GM19438 (cell line): ENCODE measurements at regions not wholly inside any gene's neighbourhood (a gene's known extent, or its start where the extent isn't known, plus 50 kb on each side); places are given as distances from the start of the nearest gene placed in this dataset.
"Not testable (repeated sequence)": the region's sequence is repeated elsewhere in the genome, so short reads cannot be mapped to it uniquely, and the experiment has no call there.

Source experiments
- ATAC-seq: cut with Tn5 transposase; IDR thresholded peaks from one replicate; pipeline ENCODE4 v1.9.1; 2021; ENCODE audit warnings: low read depth; ENCODE audit not compliant: unreplicated experiment

DNA sequence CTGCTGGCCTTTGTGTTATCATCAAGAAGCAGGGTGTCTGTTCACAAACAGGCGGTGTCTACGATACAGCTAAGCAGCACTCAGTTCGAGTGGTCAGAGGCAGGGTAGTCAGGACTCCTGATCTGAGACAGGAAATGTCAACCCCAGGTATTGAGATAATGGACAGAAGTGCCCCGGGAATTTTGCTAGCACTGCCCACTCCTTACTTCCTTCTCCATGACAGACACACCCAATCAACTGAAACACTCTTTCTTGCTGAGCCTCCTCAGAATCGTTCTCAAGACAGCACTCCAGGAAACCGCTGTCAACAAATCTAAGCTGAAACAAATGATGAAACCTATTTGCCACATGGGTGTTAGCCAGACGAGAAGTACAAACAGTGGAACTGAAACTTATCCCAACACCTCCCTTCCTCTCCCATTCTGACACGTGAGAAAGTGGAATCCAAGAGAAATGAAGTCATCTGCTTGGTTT is 109.3 kb downstream of the GTF2IRD2B start:
- not testable (repeated sequence) for ATAC-seq

GRCh38 chr7:75205367-75206085 is 113.1 kb downstream of the GTF2IRD2B start:
- ATAC-seq, result not testable (repeated sequence)

GRCh38 chr7:75215460-75215859 is 123.1 kb downstream of the GTF2IRD2B start:
- ATAC-seq, result not testable (repeated sequence)

DNA sequence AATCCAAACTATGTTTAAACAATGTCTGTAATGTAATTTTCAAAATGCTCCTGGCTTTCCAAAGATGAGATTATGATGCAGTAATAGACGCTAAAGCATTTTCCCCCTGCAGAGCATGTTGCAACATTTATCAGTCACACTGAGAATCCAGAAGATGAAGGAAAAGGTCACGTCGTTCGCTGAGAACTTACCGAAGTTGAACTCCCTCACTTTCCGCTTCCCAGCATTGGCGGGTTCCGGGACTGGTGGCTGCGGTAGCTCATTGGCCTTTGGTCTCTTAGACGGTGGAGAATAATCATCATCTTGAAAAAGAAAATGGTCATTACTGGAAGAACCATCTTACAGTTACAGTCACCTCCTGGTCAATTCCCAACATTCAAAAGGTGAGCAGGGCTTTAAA is 124.6 kb downstream of the GTF2IRD2B start:
- not testable (repeated sequence) for ATAC-seq

DNA sequence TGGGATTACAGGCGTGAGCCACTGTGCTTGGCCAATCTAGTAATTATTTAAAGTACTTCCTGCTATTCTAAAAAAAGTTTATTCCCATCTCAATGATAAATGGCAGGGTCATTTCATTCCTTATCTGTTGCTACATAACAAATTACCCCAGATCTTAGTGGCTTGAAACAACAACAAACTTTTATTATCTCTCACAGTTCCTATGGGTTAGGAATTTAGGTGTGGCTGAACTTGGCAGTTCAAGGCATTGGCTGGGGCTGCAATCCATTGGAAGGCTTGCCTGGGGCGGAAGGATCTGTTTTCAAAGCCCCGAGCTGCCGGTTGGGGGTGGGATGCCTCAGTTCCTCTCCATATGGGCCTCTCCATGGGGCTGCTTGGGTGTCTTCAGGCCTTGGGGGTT is 133.7 kb downstream of the GTF2IRD2B start:
- not testable (repeated sequence) for ATAC-seq

DNA sequence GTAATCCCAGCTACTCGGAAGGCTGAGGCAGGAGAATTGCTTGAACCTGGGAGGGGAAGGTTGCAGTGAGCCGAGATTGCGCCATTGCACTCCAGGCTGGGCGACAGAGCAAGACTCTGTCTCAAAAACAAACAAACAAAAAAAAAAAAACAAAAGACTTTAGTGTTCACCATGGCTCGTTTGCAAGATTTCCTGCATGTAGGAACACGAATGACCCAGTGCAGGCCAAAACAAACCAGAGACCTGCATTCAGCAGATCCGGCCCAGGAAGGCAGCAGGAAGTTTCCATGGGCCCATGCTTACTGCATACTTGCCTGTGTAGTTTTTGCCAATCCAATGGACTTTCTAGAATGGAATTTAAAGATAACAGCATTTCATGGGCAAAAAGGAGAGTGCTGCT is 137.2 kb downstream of the GTF2IRD2B start:
- ATAC-seq, result not testable (repeated sequence)

DNA sequence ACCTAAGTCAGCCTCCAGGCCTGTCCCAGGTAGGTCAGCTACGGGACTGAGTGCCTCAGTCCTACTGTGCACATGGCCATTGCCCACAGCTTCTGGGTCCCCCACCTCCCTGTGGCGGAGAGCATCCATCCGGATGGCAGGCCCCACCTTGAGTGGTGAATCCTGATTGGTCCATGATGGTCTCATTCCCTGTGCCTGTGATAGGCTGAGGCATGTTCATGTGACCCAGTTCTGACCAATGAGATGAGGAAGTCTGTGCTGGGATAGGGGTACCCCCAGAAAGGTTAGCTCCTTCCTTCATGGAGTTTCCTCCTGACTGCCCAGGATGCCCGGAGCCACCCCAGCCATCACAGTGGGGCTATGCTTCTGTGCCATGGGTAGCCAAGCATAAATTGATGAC is 138.2 kb downstream of the GTF2IRD2B start:
- ATAC-seq, result not testable (repeated sequence)

DNA sequence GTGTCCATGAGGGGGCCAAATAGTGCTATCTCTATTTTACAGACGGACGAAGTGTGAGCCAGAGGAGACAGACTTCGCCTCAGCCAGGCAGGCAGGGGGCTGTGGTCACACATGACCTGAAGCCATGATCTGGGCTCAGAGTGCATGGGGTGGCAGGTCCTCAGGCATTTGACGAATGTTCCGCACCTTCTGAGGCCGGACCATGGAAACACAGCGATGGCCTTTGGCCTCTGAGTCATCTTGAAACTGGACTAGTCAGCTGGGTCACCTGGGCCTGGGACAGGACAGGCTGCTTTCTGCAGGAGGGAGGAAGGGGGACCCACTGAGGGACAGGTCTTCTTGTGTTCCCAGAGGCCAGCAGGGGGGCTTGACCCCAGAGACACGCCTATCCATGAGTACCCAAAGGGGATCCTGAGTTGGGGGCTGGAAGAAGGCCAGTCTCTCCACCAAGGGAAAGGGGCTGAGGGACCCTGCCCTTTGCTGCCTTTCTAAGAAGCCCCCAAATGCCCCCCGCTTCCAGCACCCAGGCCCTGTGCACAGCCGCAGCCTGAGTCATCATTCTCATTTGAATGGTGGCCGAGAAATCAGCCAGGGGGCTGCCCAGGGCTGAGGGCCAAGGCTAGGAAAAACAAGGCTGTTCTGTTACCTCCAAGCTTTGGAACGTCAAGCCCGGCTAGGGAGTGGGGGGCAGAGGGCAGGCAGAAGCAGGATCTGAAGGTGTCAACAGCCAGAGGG is 142.9 kb downstream of the GTF2IRD2B start:
- not testable (repeated sequence) for ATAC-seq

- not testable (repeated sequence) for ATAC-seq
Measured at GRCh38 chr7:75235827-75236167, 143.4 kb downstream of the GTF2IRD2B start.

DNA sequence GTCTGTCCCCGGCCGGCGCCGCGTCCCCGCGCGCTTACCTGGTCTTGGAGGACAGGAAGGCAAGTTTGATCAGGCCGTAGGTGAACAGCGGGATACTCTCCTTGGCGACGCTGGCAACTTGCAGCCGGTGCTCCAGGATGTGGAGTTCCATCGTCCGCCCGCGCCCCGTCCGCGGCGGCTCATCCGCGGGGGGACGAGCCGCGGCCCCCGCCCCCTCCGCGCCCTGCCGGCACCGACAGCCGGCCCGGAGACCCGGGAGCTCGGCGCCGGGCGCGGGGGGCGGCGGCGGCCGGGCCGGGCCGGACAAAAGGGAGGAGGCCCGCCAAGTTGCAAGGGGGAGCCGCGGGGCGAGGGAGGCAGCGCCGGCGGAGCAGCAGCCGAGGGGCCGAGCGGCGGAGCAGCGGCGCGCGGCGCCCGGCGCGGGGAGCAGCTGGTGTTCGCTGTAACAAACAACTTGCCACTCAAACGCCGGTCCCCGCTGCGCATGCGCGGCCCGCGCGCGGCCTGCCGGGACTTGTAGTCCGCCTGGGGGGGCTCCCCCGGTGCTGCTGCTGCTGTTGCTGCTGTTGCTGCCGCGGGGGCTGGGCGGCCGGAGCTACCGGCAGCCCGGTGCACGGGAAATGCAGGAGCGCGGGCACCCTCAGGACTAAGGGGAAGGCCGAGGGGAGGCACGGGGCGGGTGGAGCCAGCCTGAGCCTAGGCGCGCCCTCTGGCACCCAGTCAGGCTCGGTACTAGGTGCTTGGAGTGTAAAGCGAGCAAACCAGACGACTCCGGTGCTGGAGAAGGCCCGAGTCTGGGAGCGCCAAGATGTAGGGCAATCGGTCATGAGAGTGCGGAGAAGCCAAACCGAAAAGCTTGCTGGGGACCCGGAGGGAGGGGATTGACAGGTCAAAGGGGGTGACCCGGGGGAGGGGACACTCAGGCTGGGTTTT is 145.1 kb downstream of the GTF2IRD2B start:
- ATAC-seq, result peak; percentile 82

DNA sequence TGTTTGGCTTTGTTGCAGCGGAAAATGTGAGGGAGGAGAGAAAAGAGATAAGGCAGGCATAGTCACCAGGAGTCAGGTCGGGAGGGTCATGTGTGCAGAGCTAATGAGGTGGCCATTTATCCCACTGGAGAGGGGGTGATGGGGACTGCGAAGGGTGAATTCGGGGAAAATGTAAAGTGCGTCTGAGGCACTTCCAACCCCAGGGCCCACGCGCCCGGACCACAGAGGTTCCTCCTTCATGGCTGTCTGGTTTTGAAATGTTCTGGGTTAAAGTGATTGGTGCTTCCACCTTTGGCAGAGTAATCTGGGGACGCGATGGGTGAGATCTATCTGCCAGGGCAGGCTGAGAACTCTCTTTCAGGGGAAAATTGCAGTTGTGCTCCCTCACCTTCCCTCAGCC is 145.9 kb downstream of the GTF2IRD2B start:
- ATAC-seq, result not testable (repeated sequence)

DNA sequence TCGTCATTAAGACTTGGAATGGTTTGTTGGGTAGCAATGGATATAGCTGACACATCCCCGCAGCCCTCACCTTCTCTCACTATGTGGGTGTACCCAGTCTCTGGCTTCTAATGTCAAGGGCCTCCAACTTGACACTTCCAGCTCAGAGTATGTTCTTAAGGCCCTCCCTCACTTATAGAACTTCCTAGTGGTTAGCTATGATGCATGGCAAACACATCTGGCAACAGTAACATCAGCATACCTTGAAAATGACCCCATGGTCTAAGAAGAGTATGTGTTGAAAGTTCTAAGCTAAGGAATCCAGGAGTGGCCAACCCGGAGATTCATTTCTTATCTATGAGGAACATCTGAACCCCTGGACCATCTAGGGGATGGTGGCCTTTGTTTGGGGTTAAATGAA is 151.2 kb downstream of the GTF2IRD2B start:
- not testable (repeated sequence) for ATAC-seq

DNA sequence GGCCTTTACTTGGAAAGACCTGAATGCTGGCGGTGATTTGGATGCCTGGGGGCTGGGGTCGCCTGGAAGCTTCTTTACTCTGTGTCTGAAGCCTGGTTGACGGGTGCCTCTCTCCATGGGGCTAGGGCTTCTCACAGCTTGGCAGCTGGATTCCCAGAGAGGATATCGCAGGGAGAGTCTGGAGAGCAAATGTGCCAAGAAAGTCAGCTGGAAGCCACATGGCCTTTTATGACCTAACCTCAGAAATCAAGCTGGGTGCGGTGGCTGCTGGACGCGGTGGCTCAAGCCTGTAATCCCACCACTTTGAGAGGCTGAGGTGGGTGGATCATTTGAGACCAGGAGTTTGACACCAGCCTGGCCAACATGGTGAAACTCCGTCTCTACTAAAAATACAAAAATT is 147.2 kb upstream of the TRIM73 start:
- not testable (repeated sequence) for ATAC-seq

GRCh38 chr7:75254238-75254637 is 141.2 kb upstream of the TRIM73 start:
- ATAC-seq, result not testable (repeated sequence)

DNA sequence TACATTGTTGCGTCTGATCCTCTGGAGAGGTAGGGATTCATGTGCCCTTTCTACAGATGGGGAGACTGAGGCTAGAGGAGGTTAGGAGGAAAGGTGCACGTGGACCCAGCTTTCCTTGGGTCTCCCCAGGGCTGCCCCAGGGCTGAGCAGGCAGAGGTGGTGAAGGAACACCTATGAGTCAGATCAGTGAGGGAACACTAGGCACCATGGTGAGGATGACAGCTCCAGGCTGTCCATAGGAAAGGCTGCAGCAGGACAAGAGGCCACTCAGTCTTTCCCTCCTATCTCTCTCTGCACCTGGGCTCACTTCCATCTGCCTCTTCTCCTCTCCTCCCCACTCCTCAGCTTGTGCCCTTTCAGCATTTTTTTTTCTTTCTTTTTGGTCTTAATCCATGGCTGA is 138.0 kb upstream of the TRIM73 start:
- not testable (repeated sequence) for ATAC-seq

DNA sequence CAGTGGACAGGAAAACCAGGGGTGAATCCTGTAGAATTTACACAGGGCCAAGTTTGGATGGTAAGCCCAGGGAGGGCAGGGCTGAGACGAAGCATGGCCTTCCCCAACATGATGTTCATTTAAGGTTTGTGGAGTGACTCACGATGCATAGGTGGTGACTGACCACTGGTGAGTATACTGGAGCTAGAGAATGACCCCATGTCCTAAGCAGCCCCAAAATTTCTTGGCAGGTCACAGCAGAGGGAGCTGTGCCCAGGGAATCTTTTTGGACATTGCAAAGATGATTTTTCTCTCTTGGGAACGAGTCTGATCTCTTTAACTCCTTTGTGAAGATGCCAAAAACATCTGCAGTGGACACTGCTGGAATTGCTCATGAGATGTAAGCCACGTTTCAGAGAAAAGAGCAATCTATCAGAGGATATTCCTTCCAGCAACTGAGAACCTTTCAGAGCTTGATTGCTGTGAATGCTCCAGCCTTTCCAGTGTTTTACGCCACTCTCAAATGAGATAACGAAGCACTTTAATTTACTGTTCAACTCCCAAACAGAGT is 135.9 kb upstream of the TRIM73 start:
- not testable (repeated sequence) for ATAC-seq

GRCh38 chr7:75261660-75262059 is 133.8 kb upstream of the TRIM73 start:
- not testable (repeated sequence) for ATAC-seq

DNA sequence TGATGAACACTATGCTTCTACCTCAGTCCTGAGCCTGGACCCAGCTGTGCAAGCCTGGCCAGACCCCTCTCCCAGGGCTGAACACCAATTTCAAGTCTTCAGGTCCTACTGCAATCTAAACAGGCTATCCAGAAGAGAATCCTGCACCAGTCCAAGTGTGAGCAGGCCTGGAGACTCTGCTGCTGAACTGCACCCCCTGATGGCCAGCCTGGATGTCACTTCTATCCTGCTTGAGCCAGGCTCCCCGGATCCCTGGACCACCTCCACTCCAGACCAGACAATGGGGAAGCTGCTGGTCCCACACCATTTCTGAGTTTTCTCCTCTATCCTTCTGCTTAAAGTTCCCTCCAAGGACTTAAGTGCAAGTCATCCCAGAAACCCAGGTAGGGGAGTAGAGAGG is 127.3 kb upstream of the TRIM73 start:
- not testable (repeated sequence) for ATAC-seq

GRCh38 chr7:75269159-75269558 is 126.3 kb upstream of the TRIM73 start:
- ATAC-seq, result not testable (repeated sequence)

DNA sequence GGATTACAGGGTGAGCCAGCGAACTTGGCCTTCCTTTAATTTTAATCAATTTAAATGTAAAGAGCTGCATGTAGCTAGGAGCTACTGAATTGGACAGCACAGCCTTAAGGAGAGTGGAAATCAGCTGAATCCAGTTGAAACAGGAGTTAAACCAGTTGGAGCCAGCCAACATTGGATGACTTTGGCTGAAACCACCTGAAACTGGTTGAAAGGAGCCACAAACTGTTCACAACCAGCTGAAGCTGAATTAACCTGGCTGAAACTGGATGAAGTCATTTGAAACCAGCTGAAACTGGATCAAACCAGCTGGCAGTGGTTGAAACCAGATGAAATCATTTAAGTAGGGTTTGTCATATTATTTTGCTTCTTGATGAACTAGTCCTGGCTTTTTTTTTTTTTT is 121.3 kb upstream of the TRIM73 start:
- ATAC-seq, result not testable (repeated sequence)
